PC-3 (cell line): ENCODE measurements at regions not wholly inside any gene's neighbourhood (a gene's known extent, or its start where the extent isn't known, plus 50 kb on each side); places are given as distances from the start of the nearest gene placed in this dataset.

ENCODE experiments used
- EZH2 ChIP-seq: fragments of 300-600 bp; sonication (generic); IDR thresholded peaks from one replicate; pipeline ENCODE4 v1.6.1; 2017; ENCODE audit warnings: antibody characterized with exemption, mild to moderate bottlenecking, low read length; ENCODE audit not compliant: unreplicated experiment
- EZH2phosphoT487 ChIP-seq: fragments of 300-600 bp; sonication (generic); IDR thresholded peaks from 2 replicates; pipeline ENCODE4 v1.6.1; 2018; ENCODE audit warnings: mild to moderate bottlenecking, antibody characterized with exemption, low read length, borderline replicate concordance
- TF ChIP-seq, protein P1 (sequence below): fragments of 300-600 bp; sonication (generic); conservative IDR thresholded peaks from 2 replicates; pipeline ENCODE4 v1.5.1; 2017; ENCODE audit warnings: antibody characterized with exemption, low read depth, mild to moderate bottlenecking, low read length

DNA sequence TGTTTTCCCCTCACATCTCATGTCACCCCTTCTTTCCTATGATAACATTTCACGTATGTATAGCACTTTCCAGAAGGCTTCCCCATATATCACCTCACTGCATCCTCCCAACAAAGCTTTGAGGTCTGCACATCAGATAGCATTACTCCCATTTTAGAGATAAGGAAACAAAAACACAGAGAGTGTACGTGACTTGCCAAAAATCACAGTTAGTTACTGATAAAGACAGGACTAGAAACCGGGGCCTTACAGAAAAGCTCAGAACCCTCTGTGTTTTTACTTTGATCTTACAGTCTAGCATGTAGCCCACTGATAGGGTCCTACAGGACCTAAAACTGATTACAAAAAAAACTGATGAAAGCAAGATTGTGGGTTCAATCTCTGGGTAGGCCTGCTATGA is 202.9 kb upstream of the CDKN3 start:
- TF ChIP-seq EZH2 (no peak), EZH2phosphoT487 (no peak)
- TF ChIP-seq, protein P1, sequence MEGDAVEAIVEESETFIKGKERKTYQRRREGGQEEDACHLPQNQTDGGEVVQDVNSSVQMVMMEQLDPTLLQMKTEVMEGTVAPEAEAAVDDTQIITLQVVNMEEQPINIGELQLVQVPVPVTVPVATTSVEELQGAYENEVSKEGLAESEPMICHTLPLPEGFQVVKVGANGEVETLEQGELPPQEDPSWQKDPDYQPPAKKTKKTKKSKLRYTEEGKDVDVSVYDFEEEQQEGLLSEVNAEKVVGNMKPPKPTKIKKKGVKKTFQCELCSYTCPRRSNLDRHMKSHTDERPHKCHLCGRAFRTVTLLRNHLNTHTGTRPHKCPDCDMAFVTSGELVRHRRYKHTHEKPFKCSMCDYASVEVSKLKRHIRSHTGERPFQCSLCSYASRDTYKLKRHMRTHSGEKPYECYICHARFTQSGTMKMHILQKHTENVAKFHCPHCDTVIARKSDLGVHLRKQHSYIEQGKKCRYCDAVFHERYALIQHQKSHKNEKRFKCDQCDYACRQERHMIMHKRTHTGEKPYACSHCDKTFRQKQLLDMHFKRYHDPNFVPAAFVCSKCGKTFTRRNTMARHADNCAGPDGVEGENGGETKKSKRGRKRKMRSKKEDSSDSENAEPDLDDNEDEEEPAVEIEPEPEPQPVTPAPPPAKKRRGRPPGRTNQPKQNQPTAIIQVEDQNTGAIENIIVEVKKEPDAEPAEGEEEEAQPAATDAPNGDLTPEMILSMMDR = no peak
